Activated CD8-positive, alpha-beta T cell treated with anti-CD3 and anti-CD28 coated beads for 36 hours (primary cell): ENCODE measurements at regions not wholly inside any gene's neighbourhood (a gene's known extent, or its start where the extent isn't known, plus 50 kb on each side); places are given as distances from the start of the nearest gene placed in this dataset.

Experiments used
- ATAC-seq: fragments of 200-7000 bp; cut with Tn5 transposase; one replicate; pipeline ENCODE4 v1.10.0; 2021; ENCODE audit warnings: mild to moderate bottlenecking, moderate library complexity
- CTCF ChIA-PET: fragments of 350-600 bp; sonication (Branson Sonifier 250); formaldehyde crosslinking; loops from one replicate; lab custom pipeline; 2021; ENCODE audit warnings: antibody characterized with exemption; lab: Charles Lee
- POLR2A ChIA-PET: fragments of 350-600 bp; sonication (Branson Sonifier 250); formaldehyde crosslinking; loops from one replicate; lab custom pipeline; 2021; ENCODE audit warnings: antibody characterized with exemption; lab: Charles Lee
- DNase-seq: peaks from one replicate; pipeline ENCODE4 v3.0.0-alpha.2; 2020
- H3K27ac Mint-ChIP-seq: one replicate; pipeline ENCODE4 v1.8.0; 2021; ENCODE audit warnings: mild to moderate bottlenecking, mixed read lengths
- H3K27me3 Mint-ChIP-seq: one replicate; pipeline ENCODE4 v1.8.0; 2021; ENCODE audit warnings: mixed read lengths
- H3K36me3 Mint-ChIP-seq: one replicate; pipeline ENCODE4 v1.8.0; 2021; ENCODE audit warnings: low read depth, mixed read lengths
- H3K4me1 Mint-ChIP-seq: one replicate; pipeline ENCODE4 v1.8.0; 2021; ENCODE audit warnings: low read depth, mixed read lengths
- H3K4me3 Mint-ChIP-seq: one replicate; pipeline ENCODE4 v1.8.0; 2021; ENCODE audit warnings: mild to moderate bottlenecking, moderate library complexity, mixed read lengths
- H3K9me3 Mint-ChIP-seq: one replicate; pipeline ENCODE4 v1.8.0; 2021; ENCODE audit warnings: mixed read lengths
- intact Hi-C: fragments of 100-400 bp; cut with micrococcal nuclease; formaldehyde crosslinking; loops from one replicate; pipeline ENCODE4 v1.10.0; 2022
- TF ChIP-seq, protein P1 (sequence below): fragments of 200-600 bp; IDR thresholded peaks from one replicate; pipeline ENCODE4 v1.8.0; 2022; ENCODE audit warnings: antibody characterized with exemption, mild to moderate bottlenecking

DNA sequence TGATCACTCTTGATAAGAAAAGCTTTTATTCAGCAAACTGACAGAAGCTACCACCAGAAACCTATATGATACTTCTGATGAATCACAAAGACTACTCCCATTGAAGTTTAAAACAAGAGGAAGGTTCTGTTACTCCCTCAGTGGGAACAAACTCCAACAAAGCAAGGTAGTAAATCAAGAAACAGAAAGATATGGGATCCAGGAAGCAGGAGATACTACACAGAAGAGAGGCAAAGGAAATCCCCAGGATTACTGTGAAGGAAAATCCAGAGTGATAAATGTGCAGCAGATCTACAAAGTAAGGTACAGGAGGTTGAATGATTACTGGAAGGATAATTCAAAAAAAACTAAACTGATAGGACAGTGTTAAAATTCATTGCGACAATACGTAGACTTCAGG, 222.4 kb downstream of the HHIP start:
- Mint-ChIP-seq H3K4me1 (no peaks in the 10 kb centered on the region), H3K4me3 (no peak overlapping the region), H3K36me3 (no peaks in the 10 kb centered on the region), H3K9me3 (peaks cover 12% of the 10 kb centered on the region), H3K27ac (no peak overlapping the region), H3K27me3 (no peaks in the 10 kb centered on the region)
- TF ChIP-seq, protein P1, sequence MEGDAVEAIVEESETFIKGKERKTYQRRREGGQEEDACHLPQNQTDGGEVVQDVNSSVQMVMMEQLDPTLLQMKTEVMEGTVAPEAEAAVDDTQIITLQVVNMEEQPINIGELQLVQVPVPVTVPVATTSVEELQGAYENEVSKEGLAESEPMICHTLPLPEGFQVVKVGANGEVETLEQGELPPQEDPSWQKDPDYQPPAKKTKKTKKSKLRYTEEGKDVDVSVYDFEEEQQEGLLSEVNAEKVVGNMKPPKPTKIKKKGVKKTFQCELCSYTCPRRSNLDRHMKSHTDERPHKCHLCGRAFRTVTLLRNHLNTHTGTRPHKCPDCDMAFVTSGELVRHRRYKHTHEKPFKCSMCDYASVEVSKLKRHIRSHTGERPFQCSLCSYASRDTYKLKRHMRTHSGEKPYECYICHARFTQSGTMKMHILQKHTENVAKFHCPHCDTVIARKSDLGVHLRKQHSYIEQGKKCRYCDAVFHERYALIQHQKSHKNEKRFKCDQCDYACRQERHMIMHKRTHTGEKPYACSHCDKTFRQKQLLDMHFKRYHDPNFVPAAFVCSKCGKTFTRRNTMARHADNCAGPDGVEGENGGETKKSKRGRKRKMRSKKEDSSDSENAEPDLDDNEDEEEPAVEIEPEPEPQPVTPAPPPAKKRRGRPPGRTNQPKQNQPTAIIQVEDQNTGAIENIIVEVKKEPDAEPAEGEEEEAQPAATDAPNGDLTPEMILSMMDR = no peak
- ATAC-seq = no peak
- POLR2A ChIA-PET = no interaction called here
- CTCF ChIA-PET = no interaction called here
- DNase-seq = no peak
- intact Hi-C loops = no loop called here

DNA sequence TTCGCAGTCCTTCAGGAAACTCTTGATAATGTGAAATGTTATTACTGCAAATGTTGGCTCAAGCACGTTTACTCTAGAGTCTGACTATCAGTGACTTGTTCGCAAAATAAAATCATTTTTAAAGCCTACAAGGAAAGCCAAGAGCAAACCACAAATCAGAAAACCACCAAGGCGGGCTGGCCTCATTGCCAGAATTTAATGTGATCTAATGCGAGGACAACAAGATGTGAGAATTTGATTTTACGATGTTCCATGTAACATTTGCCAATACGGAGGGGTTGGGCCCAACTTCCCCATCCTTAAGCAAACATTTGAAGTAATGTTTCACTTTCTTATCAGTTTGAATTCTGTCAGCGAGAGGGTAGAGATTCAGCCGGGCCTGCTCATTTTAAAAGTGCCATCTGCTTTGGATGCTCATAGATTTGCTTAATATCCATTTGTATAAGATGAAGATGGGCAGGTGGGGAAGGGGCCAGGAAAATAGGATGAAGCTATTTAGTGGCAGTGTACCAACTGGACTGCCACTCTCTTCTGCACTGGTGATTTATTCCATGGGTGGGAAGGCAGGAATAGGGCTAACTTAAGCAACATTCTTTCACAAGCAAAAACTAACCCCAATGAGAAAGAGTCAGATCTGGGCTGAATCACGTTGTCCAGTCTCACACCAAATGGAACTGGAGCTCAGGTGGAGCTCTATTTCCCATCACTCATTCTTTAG, 225.3 kb downstream of the ANAPC10 start:
- POLR2A ChIA-PET = no interaction called here

DNA sequence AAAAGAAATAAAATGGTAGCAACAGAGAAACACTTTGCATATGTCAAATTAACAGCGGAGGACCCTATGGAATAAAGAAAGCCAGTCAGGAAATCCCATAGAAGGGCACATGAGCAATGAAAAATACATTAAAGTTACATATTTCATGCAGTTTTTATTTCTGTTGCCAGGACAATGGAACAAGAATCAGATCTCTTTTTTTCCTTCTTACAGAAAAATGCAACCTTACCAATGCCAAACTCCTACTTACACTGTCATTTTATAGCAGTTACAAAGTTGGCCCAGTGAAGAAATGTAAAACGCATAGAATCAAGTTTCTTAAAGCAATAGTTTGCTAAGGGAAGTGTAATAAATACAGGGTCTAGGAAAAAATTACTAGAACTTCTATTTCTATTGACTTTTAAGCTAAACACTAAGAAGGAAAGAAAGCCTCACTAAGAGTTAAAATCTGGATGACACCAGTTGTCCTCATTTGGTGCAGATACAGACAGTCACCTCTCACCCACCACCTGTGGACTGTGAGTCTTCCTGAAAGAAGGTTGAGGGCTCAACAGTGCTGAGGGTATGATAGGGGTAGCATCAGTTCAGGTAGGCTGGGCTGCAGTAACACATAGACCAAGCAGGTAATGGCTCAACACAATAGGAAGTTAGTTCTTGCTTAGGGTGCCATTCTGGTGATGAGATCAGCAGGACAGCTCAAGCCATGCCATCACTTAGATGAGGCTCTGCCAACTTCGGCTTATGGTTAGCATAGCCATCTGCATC, 224.6 kb downstream of the ANAPC10 start:
- no peaks in the 10 kb centered on the region for H3K27me3 Mint-ChIP-seq
- DNase-seq = no peak
- TF ChIP-seq, protein P1 = no peak
- H3K27ac Mint-ChIP-seq = no peak overlapping the region
- no peaks in the 10 kb centered on the region for H3K36me3 Mint-ChIP-seq
- ATAC-seq = no peak
- H3K4me1 Mint-ChIP-seq = no peaks in the 10 kb centered on the region
- no peaks in the 10 kb centered on the region for H3K9me3 Mint-ChIP-seq
- no peak overlapping the region for H3K4me3 Mint-ChIP-seq
- intact Hi-C loops = no loop called here
- CTCF ChIA-PET = no interaction called here
- POLR2A ChIA-PET = no interaction called here

More for the DNA sequence above, 225.3 kb downstream of the ANAPC10 start:
- no peak for DNase-seq
- Mint-ChIP-seq H3K27me3 (no peaks in the 10 kb centered on the region), H3K4me1 (no peaks in the 10 kb centered on the region), H3K4me3 (no peak overlapping the region), H3K36me3 (no peaks in the 10 kb centered on the region), H3K9me3 (no peaks in the 10 kb centered on the region), H3K27ac (no peak overlapping the region)
- no peak for ATAC-seq
- intact Hi-C loops = no loop called here
- CTCF ChIA-PET = no interaction called here
- TF ChIP-seq, protein P1 = no peak

DNA sequence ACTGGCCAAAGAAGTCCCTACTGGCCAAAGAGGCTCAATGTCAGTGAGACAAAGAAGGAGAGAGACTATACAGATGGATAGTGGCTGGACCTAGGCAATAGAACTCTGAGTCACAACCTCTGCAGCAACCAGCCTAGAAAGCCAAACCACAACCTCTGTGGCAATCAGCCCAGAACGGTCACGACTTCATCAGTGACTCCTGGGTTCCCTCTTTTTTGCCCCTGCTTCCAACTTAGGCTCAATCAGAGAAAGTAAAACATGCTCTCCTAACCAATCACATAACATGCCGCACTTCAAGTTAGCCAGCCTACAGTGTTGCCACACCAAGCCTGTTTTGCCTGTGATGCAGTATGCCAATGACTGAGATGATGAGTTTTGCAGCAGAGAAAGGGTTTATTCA, 203.4 kb downstream of the ANAPC10 start:
- Mint-ChIP-seq H3K27ac (no peak overlapping the region), H3K4me1 (no peaks in the 10 kb centered on the region), H3K9me3 (peaks cover 2% of the 10 kb centered on the region), H3K36me3 (no peaks in the 10 kb centered on the region), H3K27me3 (no peaks in the 10 kb centered on the region), H3K4me3 (no peak overlapping the region)
- intact Hi-C loops = no loop called here
- ChIA-PET POLR2A (no interaction called here), CTCF (interaction anchor here (1.0 kb wide), 1 partner anchor 9 kb away, joined by 4 read pairs; no protein-coding TSS in a partner anchor)
- DNase-seq = no peak
- TF ChIP-seq, protein P1 = no peak
- ATAC-seq = no peak

DNA sequence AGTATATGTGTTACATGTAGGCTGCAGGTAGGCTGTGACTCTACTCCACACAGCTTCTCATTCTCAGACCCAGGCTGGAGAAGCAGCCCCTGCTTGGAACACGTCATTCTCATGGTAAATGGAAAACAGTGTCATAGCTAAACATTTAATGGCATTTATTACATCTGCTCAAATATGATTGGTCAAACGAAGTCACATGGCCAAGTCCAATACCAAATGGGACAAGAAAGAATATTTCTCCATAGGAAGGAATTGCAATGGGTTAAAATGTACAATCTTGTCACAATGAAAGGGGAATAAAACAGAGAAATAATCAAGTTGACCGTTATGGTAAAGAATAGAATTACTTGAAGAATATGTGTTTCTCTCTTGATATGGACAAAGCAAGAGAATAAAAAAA, 198.6 kb downstream of the ANAPC10 start:
- no peaks in the 10 kb centered on the region for H3K4me1 Mint-ChIP-seq
- CTCF ChIA-PET = no interaction called here
- intact Hi-C loops = no loop called here
- POLR2A ChIA-PET = no interaction called here
- peaks cover 2% of the 10 kb centered on the region for H3K9me3 Mint-ChIP-seq
- ATAC-seq = no peak
- no peak overlapping the region for H3K27ac Mint-ChIP-seq
- H3K4me3 Mint-ChIP-seq = no peak overlapping the region
- H3K27me3 Mint-ChIP-seq = no peaks in the 10 kb centered on the region
- no peaks in the 10 kb centered on the region for H3K36me3 Mint-ChIP-seq
- no peak for DNase-seq
- TF ChIP-seq, protein P1 = no peak
